GM23338 (cell line): ENCODE measurements at regions not wholly inside any gene's neighbourhood (a gene's known extent, or its start where the extent isn't known, plus 50 kb on each side); places are given as distances from the start of the nearest gene placed in this dataset.

Experiments
- CREB1 ChIP-seq: fragments of 250-450 bp; sonication (Bioruptor Pico); IDR thresholded peaks from 2 replicates; pipeline ENCODE4 v1.5.0; 2020; ENCODE audit warnings: low read depth, mild to moderate bottlenecking, moderate library complexity
- EZH2 ChIP-seq: fragments of 200-600 bp; sonication (generic); IDR thresholded peaks from one replicate; pipeline ENCODE4 v1.8.0; 2017; ENCODE audit warnings: antibody characterized with exemption, mild to moderate bottlenecking, low read depth; ENCODE audit not compliant: unreplicated experiment
- EZH2phosphoT487 ChIP-seq: fragments of 200-600 bp; sonication (generic); IDR thresholded peaks from one replicate; pipeline ENCODE4 v1.8.1; 2018; ENCODE audit warnings: antibody characterized with exemption; ENCODE audit not compliant: unreplicated experiment
- JUNB ChIP-seq: IDR thresholded peaks from one replicate; pipeline ENCODE4 v1.6.1; 2016; ENCODE audit warnings: antibody characterized with exemption; ENCODE audit not compliant: unreplicated experiment
- POLR2AphosphoS5 ChIP-seq: IDR thresholded peaks from 2 replicates; pipeline ENCODE4 v1.6.1; 2016; ENCODE audit warnings: antibody characterized with exemption, low read depth
- TF ChIP-seq, protein P1 (sequence below), 2 experiments: fragments of 200-600 bp in 1 of 2; sonication (generic) in 1 of 2; conservative IDR thresholded peaks; 2 replicates each; pipeline versions ENCODE4 v1.5.1 to v1.6.1; 2016 to 2017; ENCODE audit warnings: antibody characterized with exemption in 2 of 2, low read depth in 2 of 2, mild to moderate bottlenecking in 2 of 2, moderate library complexity in 1 of 2

GRCh38 chr10:83723080-83723479, 416.2 kb upstream of the GHITM start:
- TF ChIP-seq, protein P1, sequence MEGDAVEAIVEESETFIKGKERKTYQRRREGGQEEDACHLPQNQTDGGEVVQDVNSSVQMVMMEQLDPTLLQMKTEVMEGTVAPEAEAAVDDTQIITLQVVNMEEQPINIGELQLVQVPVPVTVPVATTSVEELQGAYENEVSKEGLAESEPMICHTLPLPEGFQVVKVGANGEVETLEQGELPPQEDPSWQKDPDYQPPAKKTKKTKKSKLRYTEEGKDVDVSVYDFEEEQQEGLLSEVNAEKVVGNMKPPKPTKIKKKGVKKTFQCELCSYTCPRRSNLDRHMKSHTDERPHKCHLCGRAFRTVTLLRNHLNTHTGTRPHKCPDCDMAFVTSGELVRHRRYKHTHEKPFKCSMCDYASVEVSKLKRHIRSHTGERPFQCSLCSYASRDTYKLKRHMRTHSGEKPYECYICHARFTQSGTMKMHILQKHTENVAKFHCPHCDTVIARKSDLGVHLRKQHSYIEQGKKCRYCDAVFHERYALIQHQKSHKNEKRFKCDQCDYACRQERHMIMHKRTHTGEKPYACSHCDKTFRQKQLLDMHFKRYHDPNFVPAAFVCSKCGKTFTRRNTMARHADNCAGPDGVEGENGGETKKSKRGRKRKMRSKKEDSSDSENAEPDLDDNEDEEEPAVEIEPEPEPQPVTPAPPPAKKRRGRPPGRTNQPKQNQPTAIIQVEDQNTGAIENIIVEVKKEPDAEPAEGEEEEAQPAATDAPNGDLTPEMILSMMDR (conservative IDR thresholded peaks at IDR 0.05; ENCODE audit: low read depth in 2 of 2) = no peak
- no peak for TF ChIP-seq EZH2phosphoT487
- no peak for TF ChIP-seq EZH2
- TF ChIP-seq CREB1 (CRISPR knock-in tag) = no peak
- no peak for TF ChIP-seq POLR2AphosphoS5
- no peak for TF ChIP-seq JUNB
